H4 (cell line): ENCODE measurements at regions not wholly inside any gene's neighbourhood (a gene's known extent, or its start where the extent isn't known, plus 50 kb on each side); places are given as distances from the start of the nearest gene placed in this dataset.
A peak's percentile ranks its signal among the peaks of the same experiment; 100 is the strongest.
"Not testable (repeated sequence)": the region's sequence is repeated elsewhere in the genome, so short reads cannot be mapped to it uniquely, and the experiment has no call there.

ENCODE experiments used
- DNase-seq: peaks from one replicate; pipeline ENCODE4 v3.0.0-alpha.2; 2015; ENCODE audit warnings: low spot score

GRCh38 chr4:64014647-64015046, 394.6 kb downstream of the TECRL start:
- no peak for DNase-seq

GRCh38 chr4:64001229-64001898, 407.9 kb downstream of the TECRL start:
- no peak for DNase-seq

GRCh38 chr4:64000241-64000640, 409.0 kb downstream of the TECRL start:
- DNase-seq = no peak

GRCh38 chr4:63986253-63986652, 423.0 kb downstream of the TECRL start:
- no peak for DNase-seq

GRCh38 chr4:63983224-63983623, 426.0 kb downstream of the TECRL start:
- no peak for DNase-seq

GRCh38 chr4:63965875-63966274, 443.4 kb downstream of the TECRL start:
- no peak for DNase-seq

- not testable (repeated sequence) for DNase-seq
Observed at GRCh38 chr4:63942706-63943286, 466.5 kb downstream of the TECRL start.

- peak; percentile 56 for DNase-seq
Observed at GRCh38 chr4:63937961-63938360, 471.3 kb downstream of the TECRL start.

- DNase-seq = no peak
Observed at GRCh38 chr4:63922146-63922545, 487.1 kb downstream of the TECRL start.

- DNase-seq = no peak
Observed at GRCh38 chr4:63921561-63921960, 487.7 kb downstream of the TECRL start.

GRCh38 chr4:63919636-63920365, 489.4 kb downstream of the TECRL start:
- DNase-seq = no peak

GRCh38 chr4:63906660-63907183, 502.5 kb downstream of the TECRL start:
- no peak for DNase-seq

GRCh38 chr4:63904201-63904600, 505.0 kb downstream of the TECRL start:
- no peak for DNase-seq

- no peak for DNase-seq
Observed at GRCh38 chr4:63901304-63901703, 507.9 kb downstream of the TECRL start.

- no peak for DNase-seq
Observed at GRCh38 chr4:63898961-63899360, 510.3 kb downstream of the TECRL start.

- DNase-seq = no peak
Observed at GRCh38 chr4:63894161-63894560, 515.1 kb downstream of the TECRL start.

- DNase-seq = no peak
Observed at GRCh38 chr4:63869370-63869769, 539.9 kb downstream of the TECRL start.

- DNase-seq = no peak
Observed at GRCh38 chr4:63851496-63851895, 557.8 kb downstream of the TECRL start.

GRCh38 chr4:63841266-63841665, 568.0 kb downstream of the TECRL start:
- no peak for DNase-seq

GRCh38 chr4:63831590-63832155, 577.6 kb downstream of the TECRL start:
- DNase-seq = no peak

- no peak for DNase-seq
Observed at GRCh38 chr4:63817196-63817865, 591.9 kb downstream of the TECRL start.
